MCF 10A (cell line): ENCODE measurements at regions not wholly inside any gene's neighbourhood (a gene's known extent, or its start where the extent isn't known, plus 50 kb on each side); places are given as distances from the start of the nearest gene placed in this dataset.
"Not testable (repeated sequence)": the region's sequence is repeated elsewhere in the genome, so short reads cannot be mapped to it uniquely, and the experiment has no call there.

ENCODE experiments used
- BruUV-seq: library from RNA; stranded (reverse); fragments of 400-500 nt; replicated peaks from 2 replicates; lab custom pipeline; 2021; lab: Mats Ljungman, UMichigan
- CTCF ChIA-PET: fragments of 300-600 bp; sonication (Branson Sonifier 250); formaldehyde crosslinking; extraction: SDS; loops from one replicate; lab custom pipeline; 2021; ENCODE audit warnings: antibody characterized with exemption, inconsistent platforms; lab: Yijun Ruan, JAX
- POLR2A ChIA-PET: fragments of 300-600, 350-650 bp; sonication (Branson Sonifier 250); formaldehyde crosslinking; extraction: SDS; loops from one replicate; lab custom pipeline; 2020; ENCODE audit warnings: antibody characterized with exemption, inconsistent platforms; lab: Yijun Ruan, JAX
- DNase-seq: peaks from one replicate; pipeline ENCODE4 v3.0.0-alpha.2; 2018; ENCODE audit not compliant: unreplicated experiment
- H3K27ac Mint-ChIP-seq: one replicate; pipeline ENCODE4 v1.8.0; 2022; ENCODE audit warnings: mild to moderate bottlenecking, low read depth, mixed read lengths; ENCODE audit not compliant: unreplicated experiment
- H3K27me3 Mint-ChIP-seq: one replicate; pipeline ENCODE4 v1.8.0; 2022; ENCODE audit warnings: mixed read lengths; ENCODE audit not compliant: insufficient read depth, unreplicated experiment
- H3K36me3 Mint-ChIP-seq: one replicate; pipeline ENCODE4 v1.8.0; 2022; ENCODE audit warnings: mild to moderate bottlenecking, moderate library complexity, mixed read lengths; ENCODE audit not compliant: insufficient read depth, unreplicated experiment
- H3K4me1 Mint-ChIP-seq: one replicate; pipeline ENCODE4 v1.8.0; 2022; ENCODE audit warnings: mixed read lengths; ENCODE audit not compliant: insufficient read depth, unreplicated experiment
- H3K4me3 Mint-ChIP-seq: one replicate; pipeline ENCODE4 v1.8.0; 2022; ENCODE audit warnings: mild to moderate bottlenecking, moderate library complexity, mixed read lengths; ENCODE audit not compliant: unreplicated experiment
- H3K9me3 Mint-ChIP-seq: one replicate; pipeline ENCODE4 v1.8.0; 2022; ENCODE audit warnings: mixed read lengths; ENCODE audit not compliant: unreplicated experiment
- CTCF ChIP-seq: fragments of 200-600 bp; IDR thresholded peaks from one replicate; pipeline ENCODE4 v1.8.0; 2022; ENCODE audit warnings: antibody characterized with exemption, mild to moderate bottlenecking; ENCODE audit not compliant: unreplicated experiment
- intact Hi-C: fragments of 100-400 bp; cut with micrococcal nuclease; formaldehyde crosslinking; loops from 2 replicates; pipeline ENCODE4 v1.14.1; 2022

DNA sequence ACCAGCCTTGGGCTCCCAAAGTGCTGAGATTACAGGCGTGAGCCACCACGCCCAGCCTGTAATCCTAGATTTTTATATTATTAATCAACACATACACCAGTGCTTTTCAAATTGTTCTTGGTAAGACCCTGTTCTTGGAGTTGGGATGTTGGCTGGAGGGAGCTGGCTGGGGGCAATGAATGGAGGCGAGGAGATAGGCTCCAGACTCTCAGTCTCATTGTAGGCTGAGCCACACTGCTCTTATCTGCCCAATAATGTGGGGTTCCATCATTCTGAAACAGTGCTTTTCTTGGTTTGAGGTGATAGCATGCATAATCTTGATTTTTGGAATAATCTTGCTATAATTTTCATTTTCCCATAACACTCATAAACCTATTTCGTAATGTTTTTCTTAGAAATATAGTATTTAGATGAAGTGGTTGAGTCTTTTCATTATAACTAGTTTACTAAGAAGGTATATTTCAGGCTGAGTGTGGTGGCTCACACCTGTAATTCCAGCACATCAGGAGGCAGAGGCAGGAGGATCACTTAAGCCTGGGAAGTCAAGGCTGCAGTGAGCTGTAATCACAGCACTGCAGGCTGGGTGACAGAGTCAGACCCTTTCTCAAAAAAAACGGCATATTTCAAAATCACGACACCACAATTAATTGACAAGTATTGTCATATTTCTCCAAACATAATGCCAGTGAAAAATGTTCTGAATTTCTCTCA is 65.1 kb upstream of the LYZL2 start:
- H3K27ac Mint-ChIP-seq = no peak overlapping the region
- BruUV-seq = no TSS peak
- no peaks in the 10 kb centered on the region for H3K9me3 Mint-ChIP-seq
- H3K36me3 Mint-ChIP-seq = no peaks in the 10 kb centered on the region
- intact Hi-C loops = loop anchor here (1.0 kb wide), 1 partner anchor 7 kb away; no protein-coding TSS in a partner anchor
- DNase-seq = no peak
- ChIA-PET POLR2A (no interaction called here), CTCF (interaction anchor here (1.2 kb wide), 2 partner anchors 8 to 10 kb away, joined by 4 to 5 read pairs; no protein-coding TSS in a partner anchor)
- no peak overlapping the region for H3K4me3 Mint-ChIP-seq
- peaks cover 7% of the 10 kb centered on the region for H3K4me1 Mint-ChIP-seq
- H3K27me3 Mint-ChIP-seq = no peaks in the 10 kb centered on the region
- TF ChIP-seq CTCF = no peak

DNA sequence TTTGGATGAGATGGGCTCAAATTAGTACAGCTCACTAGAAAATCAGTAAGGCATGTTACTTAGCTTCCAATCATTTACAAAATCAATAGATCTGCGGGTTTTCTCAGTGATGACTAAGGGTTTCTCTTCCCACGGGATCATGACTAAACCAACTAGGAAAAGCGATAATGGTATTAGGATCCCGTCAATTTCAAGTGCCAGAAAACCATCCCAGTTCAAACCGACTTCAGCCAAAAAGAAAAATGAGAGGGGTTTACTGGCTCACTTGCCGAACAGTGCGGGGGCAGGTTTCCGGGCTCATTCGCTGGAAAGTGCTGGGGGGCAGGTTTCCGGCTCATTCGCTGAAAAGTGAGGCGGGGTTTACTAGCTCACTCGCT is 62.1 kb upstream of the LYZL2 start:
- POLR2A ChIA-PET = no interaction called here
- intact Hi-C loops = no loop called here
- no peaks in the 10 kb centered on the region for H3K9me3 Mint-ChIP-seq
- BruUV-seq = no TSS peak
- no peaks in the 10 kb centered on the region for H3K36me3 Mint-ChIP-seq
- H3K27me3 Mint-ChIP-seq = no peaks in the 10 kb centered on the region
- peaks cover 7% of the 10 kb centered on the region for H3K4me1 Mint-ChIP-seq
- no peak for TF ChIP-seq CTCF
- H3K4me3 Mint-ChIP-seq = no peak overlapping the region
- CTCF ChIA-PET = no interaction called here
- no peak overlapping the region for H3K27ac Mint-ChIP-seq
- no peak for DNase-seq

DNA sequence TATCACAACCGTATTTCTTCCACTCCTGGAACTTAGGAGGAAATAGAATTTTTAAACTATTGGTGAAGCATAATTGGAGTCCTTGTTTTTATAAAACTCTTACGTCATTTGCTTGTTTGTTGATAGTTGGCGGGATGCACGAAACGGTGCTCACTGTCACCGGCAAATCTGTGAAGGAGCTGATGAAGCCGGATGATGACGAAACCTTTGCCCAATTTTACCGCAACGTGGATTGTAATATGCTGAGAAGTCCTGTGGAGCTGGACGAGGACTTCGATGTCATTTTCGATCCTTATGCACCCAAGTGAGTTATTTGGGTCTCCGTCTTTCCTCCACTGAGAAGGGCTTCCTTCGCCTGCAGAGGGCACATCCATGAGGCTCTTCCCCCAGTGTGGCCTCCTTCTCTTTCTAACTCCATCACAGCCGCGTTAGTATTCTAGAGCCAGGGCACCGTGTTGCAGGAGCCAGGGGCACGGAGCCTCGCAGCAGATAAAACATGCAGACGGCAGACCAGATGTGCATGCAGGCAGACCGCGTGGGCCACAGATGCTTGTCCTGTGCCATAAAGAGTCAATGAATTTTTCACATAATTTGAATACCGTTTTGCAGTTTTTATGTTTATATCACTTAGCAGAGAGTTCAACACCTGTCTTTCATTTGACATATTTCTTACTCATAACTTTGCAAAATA is 61.5 kb upstream of the LYZL2 start:
- H3K27me3 Mint-ChIP-seq, H3K4me1 Mint-ChIP-seq, DNase-seq, H3K4me3 Mint-ChIP-seq, H3K9me3 Mint-ChIP-seq, H3K36me3 Mint-ChIP-seq, BruUV-seq, POLR2A ChIA-PET, intact Hi-C loops, H3K27ac Mint-ChIP-seq: not testable (repeated sequence)
- CTCF ChIA-PET = interaction anchor here (1.0 kb wide), 1 partner anchor 35 kb away, joined by 3 read pairs; no protein-coding TSS in a partner anchor

DNA sequence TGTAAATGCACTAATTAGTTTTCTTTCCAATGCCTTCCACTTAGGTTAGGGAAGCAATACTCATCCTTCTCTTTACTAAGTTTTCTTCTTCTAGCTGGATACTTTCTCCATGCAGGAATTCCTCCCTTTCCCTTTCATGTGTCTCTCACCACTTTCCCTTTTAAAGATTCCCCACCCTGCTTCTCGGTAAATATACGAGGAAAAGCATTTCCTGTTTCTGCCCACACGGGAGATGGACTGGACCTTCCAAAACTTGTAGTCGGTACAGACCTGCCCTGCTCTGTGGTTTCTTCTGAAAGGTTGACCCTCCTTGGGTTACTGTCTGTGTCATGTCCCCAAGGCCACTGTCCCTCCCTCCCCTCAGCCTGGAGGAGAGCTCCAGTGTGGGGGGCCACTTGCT is 58.9 kb upstream of the LYZL2 start:
- Mint-ChIP-seq H3K36me3 (no peaks in the 10 kb centered on the region), H3K9me3 (no peaks in the 10 kb centered on the region), H3K4me1 (no peaks in the 10 kb centered on the region), H3K27me3 (no peaks in the 10 kb centered on the region), H3K27ac (no peak overlapping the region), H3K4me3 (no peak overlapping the region)
- no peak for TF ChIP-seq CTCF
- intact Hi-C loops = no loop called here
- ChIA-PET CTCF (interaction anchor here (0.5 to 2.9 kb wide), 11 partner anchors 9 to 1248 kb away, joined by 3 to 12 read pairs (median 3); no protein-coding TSS in a partner anchor), POLR2A (interaction anchor here (1.4 kb wide), 1 partner anchor 630 kb away, joined by 3 read pairs; no protein-coding TSS in a partner anchor)
- no peak for DNase-seq
- BruUV-seq = no TSS peak
